ENCODE measurements at regions not wholly inside any gene's neighbourhood (a gene's known extent, or its start where the extent isn't known, plus 50 kb on each side); places are given as distances from the start of the nearest gene placed in this dataset.

DNA sequence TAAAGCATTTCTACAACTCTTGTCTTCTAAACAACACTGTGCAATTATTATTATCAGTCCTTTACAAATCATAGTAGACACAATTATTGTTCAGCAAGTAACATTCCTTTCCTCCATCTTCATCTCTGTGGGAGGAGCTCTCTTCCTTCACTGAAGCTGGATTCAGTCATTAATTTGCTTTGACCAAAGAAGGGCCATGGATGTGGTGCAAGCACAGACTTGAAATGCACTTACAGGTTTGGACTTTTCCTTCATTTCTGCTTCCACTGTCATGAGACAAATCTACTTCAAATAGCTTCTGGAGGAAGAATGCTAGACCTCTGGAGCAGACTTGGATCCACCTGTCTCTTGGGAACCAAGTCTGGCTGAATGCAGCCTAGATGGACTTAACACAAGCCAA is 336.6 kb upstream of the SLITRK6 start:
- H3K4me3 ChIP-seq = no peak overlapping the region
- no TSS peak for BruUV-seq (replicated peaks)
- ChIA-PET POLR2A (no interaction called here), CTCF (ENCODE audit: low intra/inter-chr PET ratio) (no interaction called here)
- FAIRE-seq (no peak), DNase-seq (ENCODE audit: extremely low read depth in 1 of 4, low spot score in 3 of 4) (no peak), ATAC-seq (no peak)
- TF ChIP-seq EZH2 (IDR thresholded peaks at IDR 0.05; ENCODE audit: borderline replicate concordance, low read depth, low read length) (no peak), ERF (CRISPR knock-in tag; IDR thresholded peaks at IDR 0.05) (no peak), ZNF766 (CRISPR knock-in tag; conservative IDR thresholded peaks at IDR 0.05) (no peak), ZNF79 (CRISPR knock-in tag; IDR thresholded peaks at IDR 0.05; ENCODE audit: low read depth) (no peak), BRD4 (IDR thresholded peaks at IDR 0.05) (no peak), EHMT2 (IDR thresholded peaks at IDR 0.05) (no peak), ZNF143 (CRISPR knock-in tag; IDR thresholded peaks at IDR 0.05) (no peak), NR2F6 (CRISPR knock-in tag; IDR thresholded peaks at IDR 0.05) (no peak), ELF2 (CRISPR knock-in tag; IDR thresholded peaks at IDR 0.05) (no peak)
- TF ChIP-seq, protein P1, sequence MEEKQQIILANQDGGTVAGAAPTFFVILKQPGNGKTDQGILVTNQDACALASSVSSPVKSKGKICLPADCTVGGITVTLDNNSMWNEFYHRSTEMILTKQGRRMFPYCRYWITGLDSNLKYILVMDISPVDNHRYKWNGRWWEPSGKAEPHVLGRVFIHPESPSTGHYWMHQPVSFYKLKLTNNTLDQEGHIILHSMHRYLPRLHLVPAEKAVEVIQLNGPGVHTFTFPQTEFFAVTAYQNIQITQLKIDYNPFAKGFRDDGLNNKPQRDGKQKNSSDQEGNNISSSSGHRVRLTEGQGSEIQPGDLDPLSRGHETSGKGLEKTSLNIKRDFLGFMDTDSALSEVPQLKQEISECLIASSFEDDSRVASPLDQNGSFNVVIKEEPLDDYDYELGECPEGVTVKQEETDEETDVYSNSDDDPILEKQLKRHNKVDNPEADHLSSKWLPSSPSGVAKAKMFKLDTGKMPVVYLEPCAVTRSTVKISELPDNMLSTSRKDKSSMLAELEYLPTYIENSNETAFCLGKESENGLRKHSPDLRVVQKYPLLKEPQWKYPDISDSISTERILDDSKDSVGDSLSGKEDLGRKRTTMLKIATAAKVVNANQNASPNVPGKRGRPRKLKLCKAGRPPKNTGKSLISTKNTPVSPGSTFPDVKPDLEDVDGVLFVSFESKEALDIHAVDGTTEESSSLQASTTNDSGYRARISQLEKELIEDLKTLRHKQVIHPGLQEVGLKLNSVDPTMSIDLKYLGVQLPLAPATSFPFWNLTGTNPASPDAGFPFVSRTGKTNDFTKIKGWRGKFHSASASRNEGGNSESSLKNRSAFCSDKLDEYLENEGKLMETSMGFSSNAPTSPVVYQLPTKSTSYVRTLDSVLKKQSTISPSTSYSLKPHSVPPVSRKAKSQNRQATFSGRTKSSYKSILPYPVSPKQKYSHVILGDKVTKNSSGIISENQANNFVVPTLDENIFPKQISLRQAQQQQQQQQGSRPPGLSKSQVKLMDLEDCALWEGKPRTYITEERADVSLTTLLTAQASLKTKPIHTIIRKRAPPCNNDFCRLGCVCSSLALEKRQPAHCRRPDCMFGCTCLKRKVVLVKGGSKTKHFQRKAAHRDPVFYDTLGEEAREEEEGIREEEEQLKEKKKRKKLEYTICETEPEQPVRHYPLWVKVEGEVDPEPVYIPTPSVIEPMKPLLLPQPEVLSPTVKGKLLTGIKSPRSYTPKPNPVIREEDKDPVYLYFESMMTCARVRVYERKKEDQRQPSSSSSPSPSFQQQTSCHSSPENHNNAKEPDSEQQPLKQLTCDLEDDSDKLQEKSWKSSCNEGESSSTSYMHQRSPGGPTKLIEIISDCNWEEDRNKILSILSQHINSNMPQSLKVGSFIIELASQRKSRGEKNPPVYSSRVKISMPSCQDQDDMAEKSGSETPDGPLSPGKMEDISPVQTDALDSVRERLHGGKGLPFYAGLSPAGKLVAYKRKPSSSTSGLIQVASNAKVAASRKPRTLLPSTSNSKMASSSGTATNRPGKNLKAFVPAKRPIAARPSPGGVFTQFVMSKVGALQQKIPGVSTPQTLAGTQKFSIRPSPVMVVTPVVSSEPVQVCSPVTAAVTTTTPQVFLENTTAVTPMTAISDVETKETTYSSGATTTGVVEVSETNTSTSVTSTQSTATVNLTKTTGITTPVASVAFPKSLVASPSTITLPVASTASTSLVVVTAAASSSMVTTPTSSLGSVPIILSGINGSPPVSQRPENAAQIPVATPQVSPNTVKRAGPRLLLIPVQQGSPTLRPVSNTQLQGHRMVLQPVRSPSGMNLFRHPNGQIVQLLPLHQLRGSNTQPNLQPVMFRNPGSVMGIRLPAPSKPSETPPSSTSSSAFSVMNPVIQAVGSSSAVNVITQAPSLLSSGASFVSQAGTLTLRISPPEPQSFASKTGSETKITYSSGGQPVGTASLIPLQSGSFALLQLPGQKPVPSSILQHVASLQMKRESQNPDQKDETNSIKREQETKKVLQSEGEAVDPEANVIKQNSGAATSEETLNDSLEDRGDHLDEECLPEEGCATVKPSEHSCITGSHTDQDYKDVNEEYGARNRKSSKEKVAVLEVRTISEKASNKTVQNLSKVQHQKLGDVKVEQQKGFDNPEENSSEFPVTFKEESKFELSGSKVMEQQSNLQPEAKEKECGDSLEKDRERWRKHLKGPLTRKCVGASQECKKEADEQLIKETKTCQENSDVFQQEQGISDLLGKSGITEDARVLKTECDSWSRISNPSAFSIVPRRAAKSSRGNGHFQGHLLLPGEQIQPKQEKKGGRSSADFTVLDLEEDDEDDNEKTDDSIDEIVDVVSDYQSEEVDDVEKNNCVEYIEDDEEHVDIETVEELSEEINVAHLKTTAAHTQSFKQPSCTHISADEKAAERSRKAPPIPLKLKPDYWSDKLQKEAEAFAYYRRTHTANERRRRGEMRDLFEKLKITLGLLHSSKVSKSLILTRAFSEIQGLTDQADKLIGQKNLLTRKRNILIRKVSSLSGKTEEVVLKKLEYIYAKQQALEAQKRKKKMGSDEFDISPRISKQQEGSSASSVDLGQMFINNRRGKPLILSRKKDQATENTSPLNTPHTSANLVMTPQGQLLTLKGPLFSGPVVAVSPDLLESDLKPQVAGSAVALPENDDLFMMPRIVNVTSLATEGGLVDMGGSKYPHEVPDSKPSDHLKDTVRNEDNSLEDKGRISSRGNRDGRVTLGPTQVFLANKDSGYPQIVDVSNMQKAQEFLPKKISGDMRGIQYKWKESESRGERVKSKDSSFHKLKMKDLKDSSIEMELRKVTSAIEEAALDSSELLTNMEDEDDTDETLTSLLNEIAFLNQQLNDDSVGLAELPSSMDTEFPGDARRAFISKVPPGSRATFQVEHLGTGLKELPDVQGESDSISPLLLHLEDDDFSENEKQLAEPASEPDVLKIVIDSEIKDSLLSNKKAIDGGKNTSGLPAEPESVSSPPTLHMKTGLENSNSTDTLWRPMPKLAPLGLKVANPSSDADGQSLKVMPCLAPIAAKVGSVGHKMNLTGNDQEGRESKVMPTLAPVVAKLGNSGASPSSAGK (IDR thresholded peaks at IDR 0.05) = no peak
- no peak overlapping the region for H3K4me2 ChIP-seq (ENCODE audit: insufficient read depth, low read length)
- H4K20me1 ChIP-seq (replicated peaks; ENCODE audit: control insufficient read depth, insufficient read depth, low read length) = no peaks in the 10 kb centered on the region
- no peak overlapping the region for H3K9ac ChIP-seq (ENCODE audit: insufficient read depth in 1 of 2, low read depth in 2 of 2, low read length in 2 of 2)
- no peaks in the 10 kb centered on the region for H3K9me1 ChIP-seq (ENCODE audit: control insufficient read depth, insufficient read depth, low read length)
- no peak overlapping the region for H2AFZ ChIP-seq (ENCODE audit: low read depth, low read length)
- H3K4me1 ChIP-seq (replicated peaks in 1 of 2; ENCODE audit: control insufficient read depth in 2 of 2, insufficient read depth in 2 of 2, low read length in 2 of 2) = no peaks in the 10 kb centered on the region
- intact Hi-C loops (cut with micrococcal nuclease) = no loop called here
- no peaks in the 10 kb centered on the region for H3K27me3 ChIP-seq (ENCODE audit: control insufficient read depth in 2 of 2, insufficient read depth in 2 of 2, low read length in 2 of 2)
- no peak overlapping the region for H3K27ac ChIP-seq (ENCODE audit: extremely low read depth, low read depth, low read length)
- in situ Hi-C loops (cut with MboI) = no loop called here
- H3K36me3 ChIP-seq (ENCODE audit: control insufficient read depth, insufficient read depth, low read length) = no peaks in the 10 kb centered on the region
- no peaks in the 10 kb centered on the region for H3K79me2 ChIP-seq (ENCODE audit: control insufficient read depth, insufficient read depth, low read length)
- H3K9me3 ChIP-seq (replicated peaks; ENCODE audit: control insufficient read depth, insufficient read depth, low read depth, low read length) = no peaks in the 10 kb centered on the region

Measured in K562 (cell line).